ENCODE measurements at regions not wholly inside any gene's neighbourhood (a gene's known extent, or its start where the extent isn't known, plus 50 kb on each side); places are given as distances from the start of the nearest gene placed in this dataset.

DNA sequence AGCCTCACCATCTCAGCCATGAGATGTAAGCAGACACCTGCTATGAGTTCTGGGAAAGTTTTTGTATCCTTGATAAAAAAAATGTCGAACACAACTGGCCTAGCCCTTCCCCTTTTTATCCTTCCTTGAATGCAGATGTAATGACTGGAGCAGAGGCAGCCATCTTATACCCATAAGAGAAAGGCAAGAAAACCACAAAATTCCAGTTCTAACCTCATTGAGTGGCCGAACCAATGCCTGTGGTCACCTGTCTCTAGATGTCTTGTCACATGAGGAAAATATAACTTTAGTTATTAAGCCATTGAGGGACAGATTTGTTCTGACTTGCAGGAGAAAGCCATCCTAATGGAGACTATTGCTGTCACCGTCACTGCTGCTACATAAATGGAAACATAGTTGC, 80.4 kb upstream of the SLC6A6 start:
- Histone ChIP-seq H3K27me3 (no peaks in the 10 kb centered on the region), H3K9me3 (peaks cover 0 to 6% of the 10 kb centered on the region in 2 donors), H3K36me3 (no peaks in the 10 kb centered on the region), H3K4me3 (no peak overlapping the region), H3K27ac (no peak overlapping the region), H3K4me1 (no peaks in the 10 kb centered on the region)
- TF ChIP-seq, protein P1, sequence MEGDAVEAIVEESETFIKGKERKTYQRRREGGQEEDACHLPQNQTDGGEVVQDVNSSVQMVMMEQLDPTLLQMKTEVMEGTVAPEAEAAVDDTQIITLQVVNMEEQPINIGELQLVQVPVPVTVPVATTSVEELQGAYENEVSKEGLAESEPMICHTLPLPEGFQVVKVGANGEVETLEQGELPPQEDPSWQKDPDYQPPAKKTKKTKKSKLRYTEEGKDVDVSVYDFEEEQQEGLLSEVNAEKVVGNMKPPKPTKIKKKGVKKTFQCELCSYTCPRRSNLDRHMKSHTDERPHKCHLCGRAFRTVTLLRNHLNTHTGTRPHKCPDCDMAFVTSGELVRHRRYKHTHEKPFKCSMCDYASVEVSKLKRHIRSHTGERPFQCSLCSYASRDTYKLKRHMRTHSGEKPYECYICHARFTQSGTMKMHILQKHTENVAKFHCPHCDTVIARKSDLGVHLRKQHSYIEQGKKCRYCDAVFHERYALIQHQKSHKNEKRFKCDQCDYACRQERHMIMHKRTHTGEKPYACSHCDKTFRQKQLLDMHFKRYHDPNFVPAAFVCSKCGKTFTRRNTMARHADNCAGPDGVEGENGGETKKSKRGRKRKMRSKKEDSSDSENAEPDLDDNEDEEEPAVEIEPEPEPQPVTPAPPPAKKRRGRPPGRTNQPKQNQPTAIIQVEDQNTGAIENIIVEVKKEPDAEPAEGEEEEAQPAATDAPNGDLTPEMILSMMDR (IDR thresholded peaks at IDR 0.05) = no peak
- TF ChIP-seq POLR2A (IDR thresholded peaks at IDR 0.05) (no peak), POLR2AphosphoS5 (IDR thresholded peaks at IDR 0.05) (no peak)
- intact Hi-C loops (cut with DNase I; ENCODE audit: low total_unique reads) = no loop called here
- DNase-seq (ENCODE audit: low spot score in 2 of 2) = no peak

DNA sequence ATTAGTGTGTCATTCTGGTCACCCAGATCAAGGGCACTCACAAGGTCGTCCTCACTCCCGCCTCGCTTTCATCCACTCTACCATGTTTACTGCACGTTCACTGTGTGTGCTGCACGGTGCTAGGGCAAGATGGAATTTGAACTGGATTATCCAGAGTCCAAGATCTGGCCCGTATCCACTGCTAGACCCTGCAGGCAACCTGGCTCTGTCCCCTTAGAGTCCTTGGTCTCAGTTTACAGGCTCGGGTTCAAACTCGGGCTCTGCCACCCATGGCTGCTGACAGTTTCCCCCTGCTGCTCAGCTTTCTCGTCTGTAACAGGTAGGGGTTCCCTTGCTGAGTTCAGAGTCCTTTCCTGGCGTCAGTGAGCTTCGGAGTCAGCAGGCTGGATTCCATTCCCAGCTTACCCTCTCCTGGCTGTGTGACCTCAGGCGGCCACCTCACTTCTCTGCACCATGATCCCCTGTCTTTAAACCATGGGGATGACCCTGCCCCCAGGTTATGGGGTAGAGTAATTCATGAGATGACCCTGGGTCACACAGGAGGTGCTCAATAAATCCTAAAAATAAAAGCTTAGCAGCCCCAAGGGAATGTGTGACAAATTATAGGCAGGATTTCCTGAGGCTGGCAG, 79.6 kb upstream of the SLC6A6 start:
- intact Hi-C loops (cut with DNase I; ENCODE audit: low total_unique reads) = no loop called here
- TF ChIP-seq, protein P1 (IDR thresholded peaks at IDR 0.05) = no peak
- no peak for TF ChIP-seq POLR2A (IDR thresholded peaks at IDR 0.05)
- no peak for TF ChIP-seq POLR2AphosphoS5 (IDR thresholded peaks at IDR 0.05)
- Histone ChIP-seq H3K27me3 (no peaks in the 10 kb centered on the region), H3K4me1 (no peaks in the 10 kb centered on the region), H3K27ac (no peak overlapping the region), H3K36me3 (no peaks in the 10 kb centered on the region), H3K9me3 (peaks cover 0 to 6% of the 10 kb centered on the region in 2 donors), H3K4me3 (no peak overlapping the region)
- DNase-seq (ENCODE audit: low spot score in 2 of 2) = no peak

DNA sequence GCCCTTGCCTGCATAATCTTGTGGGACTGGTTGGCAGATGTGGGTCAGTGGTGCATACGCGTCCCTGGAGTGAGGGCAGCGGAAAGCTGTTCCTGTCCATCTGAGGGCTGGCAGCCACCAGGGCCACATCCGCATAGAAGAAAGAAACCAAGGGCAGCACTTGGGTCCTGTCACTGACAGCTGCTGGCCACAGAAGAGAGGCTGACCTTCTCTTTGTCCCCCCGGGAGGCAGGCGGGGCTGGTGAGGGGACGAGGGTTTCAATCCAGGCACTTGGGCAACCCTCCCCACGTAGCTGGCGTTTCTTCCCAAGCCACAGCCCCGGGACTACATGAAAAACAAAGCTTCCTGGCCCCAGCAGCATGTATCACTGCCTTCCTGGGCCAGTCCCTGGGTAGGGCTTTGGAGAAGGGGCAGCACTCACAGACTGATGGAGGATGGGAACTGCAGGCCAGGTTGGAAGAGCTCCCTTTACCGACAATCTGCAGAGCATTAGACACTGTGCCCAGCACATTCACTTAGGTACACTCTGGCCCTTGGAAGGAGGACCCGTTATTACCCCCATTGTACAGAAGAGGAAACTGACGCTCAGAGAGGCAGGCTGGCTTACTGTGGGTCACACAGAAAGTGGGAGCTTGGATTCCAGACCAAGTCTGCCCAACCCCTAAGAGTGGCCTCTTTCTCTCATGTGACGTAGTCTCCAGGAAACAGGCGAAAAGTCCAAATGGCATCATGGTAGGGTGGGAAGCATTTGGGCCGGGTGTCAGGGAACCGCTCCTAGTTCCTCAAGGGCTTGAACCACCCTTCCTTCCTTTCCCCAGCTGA, 78.8 kb upstream of the SLC6A6 start:
- no peak overlapping the region for H3K4me3 ChIP-seq
- H3K27me3 ChIP-seq = no peaks in the 10 kb centered on the region
- no peaks in the 10 kb centered on the region for H3K36me3 ChIP-seq
- intact Hi-C loops (cut with DNase I; ENCODE audit: low total_unique reads) = no loop called here
- no peak for DNase-seq (ENCODE audit: low spot score in 2 of 2)
- H3K9me3 ChIP-seq = peaks cover 0 to 6% of the 10 kb centered on the region in 2 donors
- no peak overlapping the region for H3K27ac ChIP-seq
- H3K4me1 ChIP-seq = no peaks in the 10 kb centered on the region
- TF ChIP-seq POLR2A (IDR thresholded peaks at IDR 0.05) = no peak
- TF ChIP-seq, protein P1 (IDR thresholded peaks at IDR 0.05) = no peak
- TF ChIP-seq POLR2AphosphoS5 (IDR thresholded peaks at IDR 0.05) = no peak

DNA sequence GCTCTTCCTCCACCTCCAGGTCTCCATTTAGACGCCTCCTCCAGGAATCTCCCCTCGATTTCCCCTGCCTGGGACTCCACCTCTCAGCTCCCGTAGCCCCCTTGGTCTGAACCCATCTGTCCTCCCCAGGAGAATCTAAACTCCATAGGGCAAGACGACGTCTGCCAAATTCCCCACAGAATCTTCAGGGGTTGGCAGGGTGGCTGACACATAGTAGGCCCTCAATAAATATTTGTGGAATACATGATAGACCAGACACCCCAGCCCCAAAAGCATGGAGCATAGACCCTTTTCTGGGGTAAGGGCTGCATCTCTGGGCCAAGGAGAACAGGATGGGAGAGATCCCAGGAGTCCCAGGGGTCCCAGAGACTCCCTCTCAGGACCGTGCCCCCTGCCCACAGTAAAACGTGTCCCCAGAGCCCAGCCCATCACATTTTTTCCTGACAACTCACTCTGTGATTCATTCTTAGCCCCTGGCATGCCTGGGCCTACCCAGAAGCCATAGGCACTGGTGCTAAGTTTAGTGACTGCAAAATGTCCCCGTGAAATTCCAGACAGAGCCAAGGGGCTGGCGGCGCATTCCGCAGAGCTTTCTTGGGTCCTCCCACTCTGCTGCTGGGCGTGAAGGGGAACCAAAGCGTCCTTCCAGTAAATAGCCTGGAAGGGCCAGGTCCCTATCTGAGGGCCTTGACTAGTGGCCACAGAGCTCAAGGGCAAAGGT, 78.0 kb upstream of the SLC6A6 start:
- Histone ChIP-seq H3K27ac (no peak overlapping the region), H3K27me3 (no peaks in the 10 kb centered on the region), H3K9me3 (peaks cover 0 to 6% of the 10 kb centered on the region in 2 donors), H3K36me3 (no peaks in the 10 kb centered on the region), H3K4me1 (no peaks in the 10 kb centered on the region), H3K4me3 (no peak overlapping the region)
- intact Hi-C loops (cut with DNase I; ENCODE audit: low total_unique reads) = no loop called here
- TF ChIP-seq, protein P1 (IDR thresholded peaks at IDR 0.05) = no peak
- TF ChIP-seq POLR2AphosphoS5 (IDR thresholded peaks at IDR 0.05) (no peak), POLR2A (IDR thresholded peaks at IDR 0.05) (no peak)
- DNase-seq (ENCODE audit: low spot score in 2 of 2) = no peak

DNA sequence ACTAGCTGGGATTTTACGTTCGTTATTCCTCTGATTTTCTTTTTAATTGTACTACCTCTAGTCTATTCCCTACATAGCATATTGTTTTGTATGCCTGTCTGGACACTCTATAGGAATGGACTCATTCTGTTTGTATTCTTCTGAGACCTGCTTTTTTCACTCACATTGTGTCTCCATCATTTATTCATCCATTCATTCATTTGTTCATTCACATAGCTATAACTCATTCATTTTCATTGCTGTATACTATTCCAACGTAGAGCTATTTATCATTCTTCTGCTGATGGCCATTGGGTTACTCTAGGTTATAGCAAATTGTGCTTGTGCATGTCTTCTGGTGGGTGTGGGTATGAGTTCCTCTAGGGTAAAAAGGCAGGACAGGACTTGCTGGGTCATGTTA, 74.0 kb upstream of the SLC6A6 start:
- Histone ChIP-seq H3K4me3 (no peak overlapping the region), H3K36me3 (no peaks in the 10 kb centered on the region), H3K4me1 (no peaks in the 10 kb centered on the region), H3K27ac (no peak overlapping the region), H3K9me3 (no peaks in the 10 kb centered on the region), H3K27me3 (no peaks in the 10 kb centered on the region)
- intact Hi-C loops (cut with DNase I; ENCODE audit: low total_unique reads) = no loop called here
- TF ChIP-seq POLR2A (IDR thresholded peaks at IDR 0.05) = no peak
- no peak for TF ChIP-seq POLR2AphosphoS5 (IDR thresholded peaks at IDR 0.05)
- TF ChIP-seq, protein P1 (IDR thresholded peaks at IDR 0.05) = no peak
- no peak for DNase-seq (ENCODE audit: low spot score in 2 of 2)

All from breast epithelium (tissue), 4 donors.